Epithelial cell of proximal tubule (primary cell): ENCODE measurements at regions not wholly inside any gene's neighbourhood (a gene's known extent, or its start where the extent isn't known, plus 50 kb on each side); places are given as distances from the start of the nearest gene placed in this dataset.

Experiments used
- DNase-seq: peaks from one replicate; pipeline ENCODE4 v3.0.0-alpha.2; 2011; ENCODE audit warnings: low read depth
- H3K4me3 ChIP-seq: 2 replicates; pipeline ENCODE4 v1.5.1; 2011; ENCODE audit warnings: low read depth, mild to moderate bottlenecking, low read length
- CTCF ChIP-seq: conservative IDR thresholded peaks from 2 replicates; pipeline ENCODE4 v1.5.1; 2012; ENCODE audit warnings: low read depth, mild to moderate bottlenecking, low read length

GRCh38 chr2:71897836-71898235, 249.8 kb downstream of the CYP26B1 start:
- H3K4me3 ChIP-seq = no peak overlapping the region
- no peak for DNase-seq
- no peak for TF ChIP-seq CTCF

- H3K4me3 ChIP-seq = no peak overlapping the region
- TF ChIP-seq CTCF = no peak
- no peak for DNase-seq
These were observed 250.6 kb downstream of the CYP26B1 start for GRCh38 chr2:71897137-71897480.

- TF ChIP-seq CTCF = no peak
- DNase-seq = no peak
These were observed 251.1 kb downstream of the CYP26B1 start for GRCh38 chr2:71896385-71897136.

GRCh38 chr2:71895320-71896161, 252.1 kb downstream of the CYP26B1 start:
- DNase-seq = no peak
- no peak overlapping the region for H3K4me3 ChIP-seq
- TF ChIP-seq CTCF = no peak

More at GRCh38 chr2:71896385-71897136, 251.1 kb downstream of the CYP26B1 start:
- H3K4me3 ChIP-seq = no peak overlapping the region

GRCh38 chr2:71894261-71894660, 253.4 kb downstream of the CYP26B1 start:
- no peak for TF ChIP-seq CTCF
- no peak overlapping the region for H3K4me3 ChIP-seq
- no peak for DNase-seq

GRCh38 chr2:71893646-71894045, 254.0 kb downstream of the CYP26B1 start:
- no peak for DNase-seq
- no peak for TF ChIP-seq CTCF
- no peak overlapping the region for H3K4me3 ChIP-seq

GRCh38 chr2:71892896-71893295, 254.8 kb downstream of the CYP26B1 start:
- no peak overlapping the region for H3K4me3 ChIP-seq
- TF ChIP-seq CTCF = no peak
- no peak for DNase-seq
